Upper lobe of right lung (tissue), 1 donor: ENCODE measurements at regions not wholly inside any gene's neighbourhood (a gene's known extent, or its start where the extent isn't known, plus 50 kb on each side); places are given as distances from the start of the nearest gene placed in this dataset.

Experiments used
- ATAC-seq: fragments of 200-7000 bp; cut with Tn5 transposase; one replicate; pipeline ENCODE4 v1.9.1; 2020; ENCODE audit warnings: mild to moderate bottlenecking, moderate library complexity
- DNase-seq: peaks from one replicate; pipeline ENCODE4 v3.0.0-alpha.2; 2020
- H3K27ac ChIP-seq: fragments of 200-600 bp; one replicate; pipeline ENCODE4 v1.8.0; 2022
- H3K27me3 ChIP-seq: fragments of 200-600 bp; one replicate; pipeline ENCODE4 v1.8.0; 2022; ENCODE audit warnings: mild to moderate bottlenecking
- H3K36me3 ChIP-seq: fragments of 200-600 bp; one replicate; pipeline ENCODE4 v1.8.0; 2022
- H3K4me1 ChIP-seq: fragments of 200-600 bp; one replicate; pipeline ENCODE4 v1.8.0; 2022
- H3K4me3 ChIP-seq: fragments of 200-600 bp; one replicate; pipeline ENCODE4 v1.8.0; 2022; ENCODE audit warnings: mild to moderate bottlenecking
- H3K9me3 ChIP-seq: fragments of 200-600 bp; one replicate; pipeline ENCODE4 v1.8.0; 2022
- intact Hi-C: fragments of 100-400 bp; cut with DNase I; formaldehyde crosslinking; loops from one replicate; pipeline ENCODE4 v1.11.0; 2022
- TF ChIP-seq, protein P1 (sequence below): fragments of 200-600 bp; IDR thresholded peaks from one replicate; pipeline ENCODE4 v1.8.0; 2022; ENCODE audit warnings: antibody characterized with exemption
- donor health status: DM: no; HTN: yes; CAD: no; lungs with severe emphysema.

GRCh38 chr2:183456177-183456576, 331.9 kb downstream of the NUP35 start:
- H3K9me3 ChIP-seq = no peaks in the 10 kb centered on the region
- H3K27ac ChIP-seq = no peak overlapping the region
- H3K36me3 ChIP-seq = no peaks in the 10 kb centered on the region
- H3K4me1 ChIP-seq = no peaks in the 10 kb centered on the region
- no peaks in the 10 kb centered on the region for H3K27me3 ChIP-seq
- no peak overlapping the region for H3K4me3 ChIP-seq
- no peak for ATAC-seq
- intact Hi-C loops = no loop called here
- TF ChIP-seq, protein P1, sequence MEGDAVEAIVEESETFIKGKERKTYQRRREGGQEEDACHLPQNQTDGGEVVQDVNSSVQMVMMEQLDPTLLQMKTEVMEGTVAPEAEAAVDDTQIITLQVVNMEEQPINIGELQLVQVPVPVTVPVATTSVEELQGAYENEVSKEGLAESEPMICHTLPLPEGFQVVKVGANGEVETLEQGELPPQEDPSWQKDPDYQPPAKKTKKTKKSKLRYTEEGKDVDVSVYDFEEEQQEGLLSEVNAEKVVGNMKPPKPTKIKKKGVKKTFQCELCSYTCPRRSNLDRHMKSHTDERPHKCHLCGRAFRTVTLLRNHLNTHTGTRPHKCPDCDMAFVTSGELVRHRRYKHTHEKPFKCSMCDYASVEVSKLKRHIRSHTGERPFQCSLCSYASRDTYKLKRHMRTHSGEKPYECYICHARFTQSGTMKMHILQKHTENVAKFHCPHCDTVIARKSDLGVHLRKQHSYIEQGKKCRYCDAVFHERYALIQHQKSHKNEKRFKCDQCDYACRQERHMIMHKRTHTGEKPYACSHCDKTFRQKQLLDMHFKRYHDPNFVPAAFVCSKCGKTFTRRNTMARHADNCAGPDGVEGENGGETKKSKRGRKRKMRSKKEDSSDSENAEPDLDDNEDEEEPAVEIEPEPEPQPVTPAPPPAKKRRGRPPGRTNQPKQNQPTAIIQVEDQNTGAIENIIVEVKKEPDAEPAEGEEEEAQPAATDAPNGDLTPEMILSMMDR = no peak
- DNase-seq = no peak

DNA sequence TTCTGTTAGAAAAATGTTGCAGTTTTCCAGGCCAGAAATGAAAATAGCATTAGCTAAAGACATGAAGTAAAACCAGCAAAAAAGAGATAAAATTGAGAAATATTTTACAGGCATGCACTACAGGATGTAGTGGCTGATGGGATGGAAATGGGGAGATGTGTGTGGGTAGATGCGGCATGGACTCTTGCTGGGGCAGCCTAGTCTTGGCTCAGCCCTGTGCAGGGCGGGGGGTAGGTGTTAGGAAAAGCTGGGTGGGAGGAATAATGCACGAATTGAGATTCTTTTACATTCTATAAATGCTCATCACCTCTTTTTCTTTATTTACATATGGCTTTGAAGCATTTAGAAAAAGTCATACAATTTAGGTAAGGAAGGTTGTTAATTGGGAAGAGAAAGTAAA, 334.2 kb downstream of the NUP35 start:
- Histone ChIP-seq H3K27ac (no peak overlapping the region), H3K4me1 (no peaks in the 10 kb centered on the region), H3K36me3 (no peaks in the 10 kb centered on the region), H3K9me3 (no peaks in the 10 kb centered on the region), H3K4me3 (no peak overlapping the region), H3K27me3 (no peaks in the 10 kb centered on the region)
- no peak for DNase-seq
- intact Hi-C loops = no loop called here
- ATAC-seq = no peak
- TF ChIP-seq, protein P1 = no peak

DNA sequence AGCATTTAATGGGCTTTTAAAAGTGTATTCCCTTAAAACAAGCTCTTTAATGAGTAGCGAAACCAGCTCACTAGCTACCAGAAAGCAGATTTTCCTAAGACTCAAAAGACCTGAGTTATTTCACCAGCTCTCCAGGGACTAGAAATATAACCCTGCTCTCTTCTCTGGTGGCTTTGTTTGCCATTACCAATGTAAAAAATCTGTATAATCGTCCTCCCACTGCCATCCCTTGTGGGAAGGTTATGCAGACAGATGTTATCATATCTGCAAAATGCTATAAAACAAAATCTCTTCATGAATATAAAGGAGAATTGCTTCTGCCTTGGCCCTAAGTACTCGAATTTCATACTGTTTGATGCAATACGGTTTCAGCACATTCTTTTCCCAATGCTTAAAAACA, 335.2 kb downstream of the NUP35 start:
- no peak for ATAC-seq
- H3K4me3 ChIP-seq = no peak overlapping the region
- no peaks in the 10 kb centered on the region for H3K4me1 ChIP-seq
- TF ChIP-seq, protein P1 = no peak
- no peaks in the 10 kb centered on the region for H3K9me3 ChIP-seq
- no peak for DNase-seq
- no peak overlapping the region for H3K27ac ChIP-seq
- no peaks in the 10 kb centered on the region for H3K27me3 ChIP-seq
- H3K36me3 ChIP-seq = no peaks in the 10 kb centered on the region
- intact Hi-C loops = no loop called here

GRCh38 chr2:183463821-183464220, 339.6 kb downstream of the NUP35 start:
- Histone ChIP-seq H3K27ac (no peak overlapping the region), H3K4me1 (no peaks in the 10 kb centered on the region), H3K27me3 (no peaks in the 10 kb centered on the region), H3K36me3 (no peaks in the 10 kb centered on the region), H3K4me3 (no peak overlapping the region), H3K9me3 (no peaks in the 10 kb centered on the region)
- TF ChIP-seq, protein P1 = no peak
- intact Hi-C loops = no loop called here
- DNase-seq (no peak), ATAC-seq (no peak)

- Histone ChIP-seq H3K36me3 (no peaks in the 10 kb centered on the region), H3K9me3 (no peaks in the 10 kb centered on the region), H3K27me3 (no peaks in the 10 kb centered on the region), H3K4me3 (no peak overlapping the region), H3K27ac (no peak overlapping the region), H3K4me1 (no peaks in the 10 kb centered on the region)
- TF ChIP-seq, protein P1 = no peak
- ATAC-seq (no peak), DNase-seq (no peak)
- intact Hi-C loops = no loop called here
These were observed 340.8 kb downstream of the NUP35 start for GRCh38 chr2:183465048-183465447.
